ENCODE measurements at regions not wholly inside any gene's neighbourhood (a gene's known extent, or its start where the extent isn't known, plus 50 kb on each side); places are given as distances from the start of the nearest gene placed in this dataset.

DNA sequence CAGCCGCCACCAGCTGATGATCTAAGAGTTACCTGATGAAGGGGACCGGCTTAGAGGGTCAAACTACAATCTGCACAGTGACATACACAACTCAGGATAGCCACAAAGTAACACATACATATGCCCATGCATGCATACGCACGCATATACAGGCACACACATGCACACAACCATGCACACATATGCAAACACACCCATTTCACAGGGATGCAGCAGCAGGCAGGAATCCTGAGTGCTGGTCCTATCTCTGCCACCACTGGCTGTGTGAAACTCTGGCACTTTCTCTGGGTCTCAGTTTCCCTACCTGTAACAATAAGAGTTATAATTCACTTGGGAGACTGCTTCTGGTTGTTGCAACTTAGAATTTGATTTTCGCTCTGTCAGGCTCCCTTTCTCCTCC lies 520.2 kb downstream of the PTPRU start:
- no peak for TF ChIP-seq POLR2A (IDR thresholded peaks at IDR 0.05)
- no peak for TF ChIP-seq CTCF (IDR thresholded peaks at IDR 0.05)

Data from ovary (tissue), 3 donors.